Nephron (organoid): ENCODE measurements at regions not wholly inside any gene's neighbourhood (a gene's known extent, or its start where the extent isn't known, plus 50 kb on each side); places are given as distances from the start of the nearest gene placed in this dataset.

Experiments
- H3K27ac Mint-ChIP-seq, 3 experiments: 2 replicates each; pipeline ENCODE4 v1.8.0; 2020; ENCODE audit warnings: mixed read lengths in 3 of 3, mild to moderate bottlenecking in 2 of 3, moderate library complexity in 1 of 3
- H3K27me3 Mint-ChIP-seq: 2 replicates; pipeline ENCODE4 v1.8.0; 2021; ENCODE audit warnings: low read depth, mild to moderate bottlenecking, moderate library complexity, mixed read lengths
- H3K36me3 Mint-ChIP-seq: 2 replicates; pipeline ENCODE4 v1.8.0; 2020; ENCODE audit warnings: low read depth, mixed read lengths
- H3K4me1 Mint-ChIP-seq: 2 replicates; pipeline ENCODE4 v1.8.0; 2020; ENCODE audit warnings: mixed read lengths
- H3K4me3 Mint-ChIP-seq, 3 experiments: 2 replicates each; pipeline ENCODE4 v1.8.0; 2020; ENCODE audit warnings: mild to moderate bottlenecking in 3 of 3, mixed read lengths in 3 of 3, moderate library complexity in 2 of 3
- H3K9me3 Mint-ChIP-seq: 2 replicates; pipeline ENCODE4 v1.8.0; 2020; ENCODE audit warnings: mixed read lengths
- TF ChIP-seq, protein P1 (sequence below), 3 experiments: fragments of 200-600 bp; sonication (generic); IDR thresholded peaks; one replicate each; pipeline ENCODE4 v1.5.0; 2021; ENCODE audit warnings: antibody characterized with exemption in 3 of 3; ENCODE audit not compliant: unreplicated experiment in 3 of 3

- Mint-ChIP-seq H3K4me1 (peaks cover 53% of the 10 kb centered on the region), H3K9me3 (peaks cover 3% of the 10 kb centered on the region), H3K27me3 (peaks cover 5% of the 10 kb centered on the region), H3K36me3 (no peaks in the 10 kb centered on the region), H3K27ac (peak overlapping the region; percentile 64 to 83 (median 73)), H3K4me3 (no peak overlapping the region)
- TF ChIP-seq, protein P1, sequence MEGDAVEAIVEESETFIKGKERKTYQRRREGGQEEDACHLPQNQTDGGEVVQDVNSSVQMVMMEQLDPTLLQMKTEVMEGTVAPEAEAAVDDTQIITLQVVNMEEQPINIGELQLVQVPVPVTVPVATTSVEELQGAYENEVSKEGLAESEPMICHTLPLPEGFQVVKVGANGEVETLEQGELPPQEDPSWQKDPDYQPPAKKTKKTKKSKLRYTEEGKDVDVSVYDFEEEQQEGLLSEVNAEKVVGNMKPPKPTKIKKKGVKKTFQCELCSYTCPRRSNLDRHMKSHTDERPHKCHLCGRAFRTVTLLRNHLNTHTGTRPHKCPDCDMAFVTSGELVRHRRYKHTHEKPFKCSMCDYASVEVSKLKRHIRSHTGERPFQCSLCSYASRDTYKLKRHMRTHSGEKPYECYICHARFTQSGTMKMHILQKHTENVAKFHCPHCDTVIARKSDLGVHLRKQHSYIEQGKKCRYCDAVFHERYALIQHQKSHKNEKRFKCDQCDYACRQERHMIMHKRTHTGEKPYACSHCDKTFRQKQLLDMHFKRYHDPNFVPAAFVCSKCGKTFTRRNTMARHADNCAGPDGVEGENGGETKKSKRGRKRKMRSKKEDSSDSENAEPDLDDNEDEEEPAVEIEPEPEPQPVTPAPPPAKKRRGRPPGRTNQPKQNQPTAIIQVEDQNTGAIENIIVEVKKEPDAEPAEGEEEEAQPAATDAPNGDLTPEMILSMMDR (IDR thresholded peaks at IDR 0.05; ENCODE audit: unreplicated experiment in 3 of 3) = no peak
Measured at GRCh38 chr6:15953152-15953880, 175.6 kb upstream of the MYLIP start.

DNA sequence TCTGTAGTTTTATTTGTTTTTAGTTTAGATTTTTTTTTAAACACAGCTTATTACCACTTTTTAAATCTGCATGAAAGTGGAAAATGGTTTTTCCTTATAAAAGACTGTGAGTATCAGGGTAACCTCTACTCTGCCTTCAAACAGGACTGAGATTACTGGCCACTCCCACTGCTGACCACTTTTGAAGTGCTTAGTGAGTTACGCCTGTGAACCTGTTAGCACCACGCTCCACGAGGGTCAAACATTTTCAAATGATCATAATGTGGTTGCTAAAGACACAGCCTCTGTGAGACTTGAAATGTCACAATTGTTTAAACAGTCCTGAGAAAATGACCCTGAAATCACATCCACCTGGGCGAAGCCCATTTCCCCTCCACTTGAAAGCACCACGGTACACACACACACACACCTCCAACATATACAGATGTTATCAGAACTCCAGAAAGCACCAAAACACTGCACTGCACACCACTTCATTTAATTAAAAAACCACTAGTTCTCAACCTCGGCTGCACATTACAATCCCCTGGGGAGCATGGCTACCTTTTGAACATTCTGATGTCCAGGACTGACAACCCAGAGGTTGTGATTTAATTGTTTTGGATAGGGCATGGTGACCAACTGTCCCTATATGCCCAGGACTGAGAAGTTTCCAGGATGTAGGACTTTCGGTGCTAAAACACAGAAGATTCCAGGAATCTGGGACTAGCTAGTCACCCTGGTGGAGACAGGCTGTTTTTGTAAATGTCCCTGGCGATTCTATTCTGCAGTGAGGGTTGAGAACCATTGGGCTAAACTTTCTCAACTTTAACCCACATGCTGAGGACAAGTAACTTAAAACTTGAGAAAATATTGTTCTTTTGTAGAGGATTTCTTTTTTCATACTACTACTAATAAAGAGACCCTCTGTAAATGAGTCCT, 176.4 kb upstream of the MYLIP start:
- Mint-ChIP-seq H3K4me3 (no peak overlapping the region), H3K36me3 (no peaks in the 10 kb centered on the region), H3K9me3 (peaks cover 3% of the 10 kb centered on the region), H3K27ac (peak overlapping the region; percentile 64 to 83 (median 73)), H3K4me1 (peaks cover 53% of the 10 kb centered on the region), H3K27me3 (peaks cover 5% of the 10 kb centered on the region)
- TF ChIP-seq, protein P1 (IDR thresholded peaks at IDR 0.05; ENCODE audit: unreplicated experiment in 3 of 3) = no peak

GRCh38 chr6:15950962-15951569, 177.8 kb upstream of the MYLIP start:
- TF ChIP-seq, protein P1 (IDR thresholded peaks at IDR 0.05; ENCODE audit: unreplicated experiment in 3 of 3) = no peak
- Mint-ChIP-seq H3K36me3 (no peaks in the 10 kb centered on the region), H3K4me3 (no peak overlapping the region), H3K27me3 (peaks cover 5% of the 10 kb centered on the region), H3K4me1 (peaks cover 39% of the 10 kb centered on the region), H3K9me3 (peaks cover 3% of the 10 kb centered on the region), H3K27ac (no peak overlapping the region)

DNA sequence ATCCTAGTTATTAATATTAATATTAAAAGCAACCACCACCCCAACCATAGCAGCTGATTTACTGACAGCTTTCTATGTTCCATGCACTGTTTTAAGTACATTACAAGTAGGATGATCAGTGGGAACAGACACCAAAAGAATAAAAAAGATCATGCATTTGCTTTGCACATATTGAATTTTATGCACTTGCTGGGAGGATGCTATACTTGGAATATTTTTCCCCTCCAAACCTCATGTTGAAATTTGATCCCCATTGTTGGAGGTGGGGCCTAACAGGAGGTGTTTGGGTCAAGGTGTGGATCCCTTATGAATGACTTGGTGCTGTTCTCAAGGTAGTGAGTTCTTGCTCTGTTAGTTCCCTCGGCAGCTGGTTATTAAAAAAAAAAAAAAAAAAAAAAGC, 178.9 kb upstream of the MYLIP start:
- H3K4me1 Mint-ChIP-seq = peaks cover 36% of the 10 kb centered on the region
- H3K27ac Mint-ChIP-seq = peak overlapping the region in 2 of 3 experiments; percentile 8 to 49
- no peak overlapping the region for H3K4me3 Mint-ChIP-seq
- peaks cover 5% of the 10 kb centered on the region for H3K27me3 Mint-ChIP-seq
- TF ChIP-seq, protein P1 (IDR thresholded peaks at IDR 0.05; ENCODE audit: unreplicated experiment in 3 of 3) = no peak
- H3K36me3 Mint-ChIP-seq = no peaks in the 10 kb centered on the region
- peaks cover 3% of the 10 kb centered on the region for H3K9me3 Mint-ChIP-seq

GRCh38 chr6:15948930-15949900, 179.7 kb upstream of the MYLIP start:
- peaks cover 5% of the 10 kb centered on the region for H3K27me3 Mint-ChIP-seq
- no peaks in the 10 kb centered on the region for H3K36me3 Mint-ChIP-seq

More at GRCh38 chr6:15948930-15949900, 179.7 kb upstream of the MYLIP start:
- Mint-ChIP-seq H3K4me1 (peaks cover 34% of the 10 kb centered on the region), H3K9me3 (peaks cover 2% of the 10 kb centered on the region), H3K27ac (peak overlapping the region; percentile 16 to 34 (median 20)), H3K4me3 (no peak overlapping the region)
- TF ChIP-seq, protein P1 (IDR thresholded peaks at IDR 0.05; ENCODE audit: unreplicated experiment in 3 of 3) = no peak
